ENCODE measurements at regions not wholly inside any gene's neighbourhood (a gene's known extent, or its start where the extent isn't known, plus 50 kb on each side); places are given as distances from the start of the nearest gene placed in this dataset.
A peak's percentile ranks its signal among the peaks of the same experiment; 100 is the strongest.

GRCh38 chr1:221418346-221418745 is 323.5 kb downstream of the DUSP10 start:
- no peak for DNase-seq
- in situ Hi-C loops (cut with MboI; ENCODE audit: low pct_unique_long_range_greater_than_20kb, low sequenced_read_pairs), result no loop called here

GRCh38 chr1:221419513-221420095 is 322.3 kb downstream of the DUSP10 start:
- in situ Hi-C loops (cut with MboI; ENCODE audit: low pct_unique_long_range_greater_than_20kb, low sequenced_read_pairs), result no loop called here
- DNase-seq, result no peak

- DNase-seq, result no peak
- in situ Hi-C loops (cut with MboI; ENCODE audit: low pct_unique_long_range_greater_than_20kb, low sequenced_read_pairs), result loop anchor here (25.0 kb wide), 1 partner anchor 617 kb away; no protein-coding TSS in a partner anchor
Observed at GRCh38 chr1:221429264-221429663, 312.6 kb downstream of the DUSP10 start.

DNA sequence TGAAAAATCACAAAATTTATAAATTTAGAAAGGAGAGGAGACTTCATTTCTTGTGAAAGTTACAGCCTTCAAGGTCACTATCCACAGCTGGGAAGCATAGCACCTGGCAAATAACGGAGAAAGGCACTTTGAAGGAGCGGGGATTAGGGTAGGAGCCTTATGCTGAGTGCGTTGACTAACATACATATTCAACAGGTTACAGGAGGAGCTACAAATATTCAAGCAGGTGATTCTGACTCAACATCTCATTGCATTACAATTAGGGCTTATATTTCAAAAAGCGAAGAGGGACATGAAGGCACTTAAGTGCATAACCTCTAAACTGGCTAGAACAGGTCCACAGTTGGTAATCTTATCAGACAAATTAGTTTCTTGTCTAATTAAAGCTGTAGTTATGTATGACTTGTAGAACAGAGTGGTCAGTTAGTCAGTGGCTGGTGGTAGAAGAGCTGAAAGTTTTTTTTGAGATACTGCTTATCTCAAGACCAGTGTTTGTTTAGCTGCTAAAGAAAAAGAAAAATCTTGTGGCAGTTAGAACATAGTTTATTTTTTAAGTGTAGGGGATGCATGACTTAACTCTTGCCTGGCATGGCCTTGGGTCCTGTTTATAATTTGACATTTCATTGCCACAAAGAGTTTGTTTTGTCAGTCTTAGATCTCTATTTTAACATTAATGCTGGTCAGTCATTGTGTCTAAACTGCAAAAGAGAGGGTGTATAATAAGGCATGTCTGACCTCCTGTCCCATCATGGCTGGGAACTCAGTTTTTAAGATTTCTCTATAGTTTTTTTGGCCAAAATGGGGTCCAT is 311.5 kb downstream of the DUSP10 start:
- in situ Hi-C loops (cut with MboI; ENCODE audit: low pct_unique_long_range_greater_than_20kb, low sequenced_read_pairs), result loop anchor here (25.0 kb wide), 1 partner anchor 618 kb away; no protein-coding TSS in a partner anchor
- no peak for DNase-seq

DNA sequence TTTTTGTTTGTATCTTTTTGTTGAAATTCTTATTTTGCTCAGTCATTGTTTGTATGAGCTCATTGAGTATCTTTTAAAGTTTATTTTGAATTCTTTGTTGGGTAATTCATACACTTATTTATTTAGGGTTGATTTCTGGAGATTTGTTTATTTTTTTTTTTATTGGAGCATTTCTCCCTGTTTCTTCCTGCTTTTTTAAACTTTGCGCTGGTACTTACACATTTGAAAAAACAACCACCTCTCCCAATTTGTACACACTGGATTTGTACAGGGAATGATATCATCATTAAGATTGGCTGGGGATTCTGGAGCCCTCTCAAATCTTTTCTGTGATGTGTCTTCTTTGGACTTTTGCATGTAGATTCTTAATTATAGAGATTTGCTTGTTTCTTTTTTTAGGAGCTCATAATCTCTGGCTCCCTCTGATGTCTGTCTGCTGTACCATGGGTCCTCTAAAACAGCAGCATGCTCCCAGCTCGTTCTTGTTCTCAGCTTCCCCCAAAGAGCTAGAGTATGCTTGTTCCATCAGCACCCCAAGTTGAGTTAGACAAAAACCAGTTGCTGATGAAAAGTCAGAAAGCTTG is 310.7 kb downstream of the DUSP10 start:
- in situ Hi-C loops (cut with MboI; ENCODE audit: low pct_unique_long_range_greater_than_20kb, low sequenced_read_pairs), result loop anchor here (25.0 kb wide), 1 partner anchor 619 kb away; no protein-coding TSS in a partner anchor
- DNase-seq, result no peak

DNA sequence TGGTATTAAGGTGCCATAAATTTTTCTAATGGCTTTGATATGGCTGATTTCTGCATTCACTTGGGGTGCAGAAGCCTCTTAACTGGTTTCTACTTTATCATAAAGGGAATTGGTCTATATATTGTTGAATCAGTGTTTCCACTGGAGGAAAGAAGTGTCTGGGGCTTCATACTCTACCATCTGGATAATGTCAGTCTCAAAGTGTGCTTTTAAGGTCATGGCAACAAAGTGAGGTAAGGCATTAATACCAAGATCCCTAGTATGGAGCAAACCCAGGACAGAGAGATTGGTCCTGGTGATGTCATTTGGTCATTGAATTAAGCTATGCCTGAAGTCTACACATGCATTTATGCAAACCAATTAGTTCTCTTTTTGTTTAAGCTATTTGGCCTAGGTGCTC is 309.9 kb downstream of the DUSP10 start:
- DNase-seq, result no peak
- in situ Hi-C loops (cut with MboI; ENCODE audit: low pct_unique_long_range_greater_than_20kb, low sequenced_read_pairs), result loop anchor here (25.0 kb wide), 1 partner anchor 620 kb away; no protein-coding TSS in a partner anchor

GRCh38 chr1:221435504-221435904 is 306.4 kb downstream of the DUSP10 start:
- in situ Hi-C loops (cut with MboI; ENCODE audit: low pct_unique_long_range_greater_than_20kb, low sequenced_read_pairs), result loop anchor here (25.0 kb wide), 1 partner anchor 623 kb away; no protein-coding TSS in a partner anchor

DNA sequence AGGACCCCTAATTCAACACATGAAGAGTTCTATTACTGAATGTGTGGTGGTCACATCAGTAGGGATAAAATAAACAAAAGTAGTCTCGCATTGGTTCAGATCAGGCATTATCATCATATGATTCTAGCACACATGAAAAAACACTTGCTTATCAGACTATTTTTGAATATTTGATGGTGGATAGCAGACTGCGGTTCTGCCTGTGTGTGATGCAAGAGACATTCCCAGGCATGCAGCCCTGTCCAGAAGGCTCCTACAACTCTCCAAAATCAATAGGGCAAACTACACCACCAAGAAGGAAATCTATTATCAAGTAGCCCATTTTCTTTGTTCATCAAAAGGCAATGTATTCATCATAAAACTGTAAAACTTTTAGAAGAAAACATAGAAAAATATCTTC is 304.7 kb downstream of the DUSP10 start:
- DNase-seq, result no peak
- in situ Hi-C loops (cut with MboI; ENCODE audit: low pct_unique_long_range_greater_than_20kb, low sequenced_read_pairs), result loop anchor here (25.0 kb wide), 1 partner anchor 625 kb away; no protein-coding TSS in a partner anchor

More at GRCh38 chr1:221435504-221435904, 306.4 kb downstream of the DUSP10 start:
- DNase-seq, result peak; percentile 71

GRCh38 chr1:221437926-221438325 is 304.0 kb downstream of the DUSP10 start:
- no peak for DNase-seq
- in situ Hi-C loops (cut with MboI; ENCODE audit: low pct_unique_long_range_greater_than_20kb, low sequenced_read_pairs), result loop anchor here (25.0 kb wide), 1 partner anchor 626 kb away; no protein-coding TSS in a partner anchor

DNA sequence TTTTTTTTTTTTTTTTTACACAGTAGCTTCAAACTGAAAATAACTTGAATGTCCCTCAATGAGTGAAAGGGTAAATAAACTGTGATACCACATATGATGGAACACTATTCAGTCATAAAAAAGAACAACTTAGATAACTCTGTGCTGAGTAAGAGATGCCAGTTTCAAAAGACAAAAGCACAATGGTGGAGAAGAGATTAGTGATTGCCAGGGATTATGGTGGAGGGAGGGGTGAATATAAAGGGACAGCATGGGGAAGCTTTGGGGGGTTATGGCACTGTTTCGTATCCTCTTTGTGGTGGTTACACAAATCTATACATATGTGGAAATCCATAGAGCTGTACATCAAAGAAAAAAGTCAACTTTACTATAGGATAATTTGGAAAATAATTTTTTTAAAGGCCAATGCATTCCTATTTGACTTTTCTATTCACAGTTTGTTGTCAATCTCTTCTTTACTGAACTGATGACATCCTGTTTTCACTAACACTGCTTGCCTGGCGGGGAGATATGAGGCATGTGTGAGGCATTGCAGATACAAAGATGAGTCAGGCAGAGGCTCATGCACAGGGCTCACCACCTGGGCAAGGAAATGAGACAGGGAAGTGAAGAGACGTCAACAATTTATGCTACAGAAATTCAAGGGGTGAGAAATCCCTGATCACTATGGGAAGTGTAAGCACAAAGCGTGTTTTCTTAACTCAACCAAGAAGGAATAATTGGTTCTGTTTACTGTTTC is 302.7 kb downstream of the DUSP10 start:
- no peak for DNase-seq

DNA sequence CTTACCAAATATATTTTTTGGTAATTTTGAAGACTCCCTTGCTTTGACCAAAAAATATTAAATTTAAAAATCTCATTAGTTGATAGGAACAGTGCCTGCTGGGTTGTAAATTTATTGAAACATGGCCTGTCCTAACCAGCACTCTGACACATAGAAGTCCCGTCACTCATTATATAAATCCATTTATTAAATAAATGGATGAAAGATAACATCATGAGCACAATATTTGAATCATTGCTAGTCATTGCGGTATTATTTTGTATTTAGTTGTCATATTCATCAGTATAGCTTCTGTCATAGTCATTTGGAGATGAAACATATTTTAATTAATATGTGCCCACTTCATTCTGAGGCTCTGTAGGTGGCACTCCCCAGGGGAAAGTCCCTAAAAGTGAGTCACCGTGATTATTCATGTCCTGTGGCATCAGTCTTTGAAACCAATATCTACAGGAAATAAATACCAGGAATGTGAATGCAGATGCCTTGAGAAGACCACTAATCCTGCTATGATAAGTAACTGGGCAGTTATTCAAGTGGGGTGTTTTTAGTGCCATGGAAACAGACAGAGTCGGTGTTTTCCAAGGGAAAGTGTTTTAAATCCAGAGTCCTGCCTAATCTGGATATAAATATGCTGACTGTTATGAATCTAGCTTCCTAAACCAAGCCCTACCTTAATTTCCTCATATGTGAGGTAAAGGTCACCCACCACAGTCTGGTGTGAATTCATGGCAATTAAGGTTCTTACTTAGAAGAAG is 302.0 kb downstream of the DUSP10 start:
- no peak for DNase-seq
- in situ Hi-C loops (cut with MboI; ENCODE audit: low pct_unique_long_range_greater_than_20kb, low sequenced_read_pairs), result loop anchor here (25.0 kb wide), 1 partner anchor 628 kb away; no protein-coding TSS in a partner anchor

More for the DNA sequence above, 302.7 kb downstream of the DUSP10 start:
- in situ Hi-C loops (cut with MboI; ENCODE audit: low pct_unique_long_range_greater_than_20kb, low sequenced_read_pairs), result loop anchor here (25.0 kb wide), 1 partner anchor 627 kb away; no protein-coding TSS in a partner anchor

- DNase-seq, result peak; percentile 24
- in situ Hi-C loops (cut with MboI; ENCODE audit: low pct_unique_long_range_greater_than_20kb, low sequenced_read_pairs), result loop anchor here (25.0 kb wide), 1 partner anchor 628 kb away; no protein-coding TSS in a partner anchor
Observed at GRCh38 chr1:221440658-221441057, 301.2 kb downstream of the DUSP10 start.

GRCh38 chr1:221442056-221442455 is 299.8 kb downstream of the DUSP10 start:
- DNase-seq, result no peak
- in situ Hi-C loops (cut with MboI; ENCODE audit: low pct_unique_long_range_greater_than_20kb, low sequenced_read_pairs), result loop anchor here (25.0 kb wide), 1 partner anchor 630 kb away; no protein-coding TSS in a partner anchor

DNA sequence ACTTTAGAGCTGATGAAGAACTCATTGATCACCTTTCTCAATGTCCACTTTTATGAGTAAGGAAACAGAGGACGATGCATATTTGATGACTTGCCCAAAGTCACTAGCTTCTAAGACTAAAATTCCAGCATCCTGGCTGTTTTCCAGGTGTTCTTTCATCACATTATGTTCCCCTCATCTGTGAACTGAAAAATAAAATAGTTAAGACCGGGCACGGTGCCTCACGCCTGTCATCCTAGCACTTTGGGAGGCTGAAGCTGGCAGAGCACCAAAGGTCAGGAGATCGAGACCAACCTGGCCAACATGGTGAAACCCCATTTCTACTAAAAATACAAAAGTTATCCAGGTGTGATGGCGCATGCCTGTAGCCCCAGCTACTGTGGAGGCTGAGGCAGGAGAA is 297.5 kb downstream of the DUSP10 start:
- no peak for DNase-seq
- in situ Hi-C loops (cut with MboI; ENCODE audit: low pct_unique_long_range_greater_than_20kb, low sequenced_read_pairs), result loop anchor here (25.0 kb wide), 1 partner anchor 632 kb away; no protein-coding TSS in a partner anchor

GRCh38 chr1:221448585-221449175 is 293.2 kb downstream of the DUSP10 start:
- in situ Hi-C loops (cut with MboI; ENCODE audit: low pct_unique_long_range_greater_than_20kb, low sequenced_read_pairs), result loop anchor here (25.0 kb wide), 1 partner anchor 636 kb away; no protein-coding TSS in a partner anchor
- no peak for DNase-seq

DNA sequence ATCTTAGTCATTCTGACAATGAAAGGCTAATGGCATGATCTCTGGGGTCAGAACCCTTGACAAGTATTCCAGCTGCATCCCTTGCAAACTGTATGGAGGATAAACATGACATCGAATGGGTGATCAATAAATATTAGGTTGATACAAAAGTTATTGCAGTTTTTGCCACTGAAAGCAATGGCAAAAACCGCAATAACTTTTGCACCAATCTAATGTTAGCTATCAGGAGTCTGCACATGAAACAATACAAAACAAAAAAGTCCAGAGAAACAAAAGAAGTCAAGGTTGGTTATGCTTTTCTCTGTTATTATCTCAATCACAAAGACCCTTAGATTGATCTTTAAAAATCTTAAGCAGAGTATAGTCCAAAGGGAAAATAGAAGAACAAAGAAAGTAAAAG is 292.7 kb downstream of the DUSP10 start:
- in situ Hi-C loops (cut with MboI; ENCODE audit: low pct_unique_long_range_greater_than_20kb, low sequenced_read_pairs), result loop anchor here (25.0 kb wide), 1 partner anchor 637 kb away; no protein-coding TSS in a partner anchor
- DNase-seq, result no peak

DNA sequence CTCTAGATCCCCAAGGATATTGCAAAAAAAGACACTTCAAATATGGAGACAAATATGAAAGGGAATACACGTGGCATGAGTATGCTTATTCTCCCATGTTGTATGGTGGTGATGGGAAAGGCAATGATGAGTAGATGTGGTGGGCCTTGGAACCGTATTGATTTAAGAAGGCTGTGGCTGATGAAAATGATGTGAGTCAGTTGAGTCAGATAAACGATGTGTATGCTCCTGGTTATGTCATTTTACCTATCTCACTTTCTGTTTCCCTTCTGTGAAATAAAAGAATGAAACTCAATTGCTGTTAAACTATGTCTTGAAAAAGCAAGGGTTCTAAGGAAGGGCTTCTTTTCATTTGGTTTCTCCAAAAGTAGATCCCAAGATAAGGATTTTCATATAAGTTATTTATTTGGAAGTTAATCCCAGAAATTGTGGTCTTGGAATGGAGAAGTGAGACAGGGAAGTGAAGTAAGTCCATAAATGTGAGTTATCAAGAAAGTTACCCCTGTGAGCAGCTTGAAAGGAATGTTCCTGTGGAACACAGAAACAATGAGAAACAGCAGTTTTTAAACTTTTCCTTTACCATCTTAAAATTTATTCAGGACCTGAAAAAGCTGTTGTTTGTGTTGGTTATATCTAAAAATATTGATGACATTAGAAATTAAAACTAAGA is 292.0 kb downstream of the DUSP10 start:
- in situ Hi-C loops (cut with MboI; ENCODE audit: low pct_unique_long_range_greater_than_20kb, low sequenced_read_pairs), result loop anchor here (25.0 kb wide), 1 partner anchor 638 kb away; no protein-coding TSS in a partner anchor
- no peak for DNase-seq
